Nephron progenitor cell (in vitro differentiated cells): ENCODE measurements at regions not wholly inside any gene's neighbourhood (a gene's known extent, or its start where the extent isn't known, plus 50 kb on each side); places are given as distances from the start of the nearest gene placed in this dataset.

Source experiments
- DNase-seq: peaks from one replicate; pipeline ENCODE4 v3.0.0; 2021
- H3K27ac Mint-ChIP-seq: 2 replicates; pipeline ENCODE4 v1.8.0; 2021; ENCODE audit warnings: mild to moderate bottlenecking, moderate library complexity, mixed read lengths
- H3K27me3 Mint-ChIP-seq: 2 replicates; pipeline ENCODE4 v1.8.0; 2021; ENCODE audit warnings: mild to moderate bottlenecking, low read depth, mixed read lengths; ENCODE audit not compliant: poor library complexity
- H3K36me3 Mint-ChIP-seq: 2 replicates; pipeline ENCODE4 v1.8.0; 2021; ENCODE audit warnings: low read depth, mixed read lengths
- H3K4me1 Mint-ChIP-seq: 2 replicates; pipeline ENCODE4 v1.8.0; 2021; ENCODE audit warnings: mixed read lengths
- H3K4me3 Mint-ChIP-seq: 2 replicates; pipeline ENCODE4 v1.8.0; 2021; ENCODE audit warnings: mild to moderate bottlenecking, moderate library complexity, mixed read lengths
- H3K9me3 Mint-ChIP-seq: 2 replicates; pipeline ENCODE4 v1.8.0; 2021; ENCODE audit warnings: mild to moderate bottlenecking, moderate library complexity, mixed read lengths
- TF ChIP-seq, protein P1 (sequence below): fragments of 200-600 bp; sonication (generic); IDR thresholded peaks from 2 replicates; pipeline ENCODE4 v1.5.0; 2021; ENCODE audit warnings: antibody characterized with exemption

- Mint-ChIP-seq H3K27ac (no peak overlapping the region), H3K4me1 (peaks cover 5% of the 10 kb centered on the region), H3K36me3 (no peaks in the 10 kb centered on the region), H3K4me3 (no peak overlapping the region), H3K27me3 (no peaks in the 10 kb centered on the region), H3K9me3 (no peaks in the 10 kb centered on the region)
- DNase-seq: no peak
- TF ChIP-seq, protein P1, sequence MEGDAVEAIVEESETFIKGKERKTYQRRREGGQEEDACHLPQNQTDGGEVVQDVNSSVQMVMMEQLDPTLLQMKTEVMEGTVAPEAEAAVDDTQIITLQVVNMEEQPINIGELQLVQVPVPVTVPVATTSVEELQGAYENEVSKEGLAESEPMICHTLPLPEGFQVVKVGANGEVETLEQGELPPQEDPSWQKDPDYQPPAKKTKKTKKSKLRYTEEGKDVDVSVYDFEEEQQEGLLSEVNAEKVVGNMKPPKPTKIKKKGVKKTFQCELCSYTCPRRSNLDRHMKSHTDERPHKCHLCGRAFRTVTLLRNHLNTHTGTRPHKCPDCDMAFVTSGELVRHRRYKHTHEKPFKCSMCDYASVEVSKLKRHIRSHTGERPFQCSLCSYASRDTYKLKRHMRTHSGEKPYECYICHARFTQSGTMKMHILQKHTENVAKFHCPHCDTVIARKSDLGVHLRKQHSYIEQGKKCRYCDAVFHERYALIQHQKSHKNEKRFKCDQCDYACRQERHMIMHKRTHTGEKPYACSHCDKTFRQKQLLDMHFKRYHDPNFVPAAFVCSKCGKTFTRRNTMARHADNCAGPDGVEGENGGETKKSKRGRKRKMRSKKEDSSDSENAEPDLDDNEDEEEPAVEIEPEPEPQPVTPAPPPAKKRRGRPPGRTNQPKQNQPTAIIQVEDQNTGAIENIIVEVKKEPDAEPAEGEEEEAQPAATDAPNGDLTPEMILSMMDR: no peak
These were observed 2012.5 kb upstream of the LRRTM1 start for GRCh38 chr2:82317012-82317411.

- no peak for DNase-seq
- Mint-ChIP-seq H3K27ac (no peak overlapping the region), H3K4me3 (no peak overlapping the region), H3K9me3 (no peaks in the 10 kb centered on the region), H3K4me1 (peaks cover 5% of the 10 kb centered on the region), H3K27me3 (no peaks in the 10 kb centered on the region), H3K36me3 (no peaks in the 10 kb centered on the region)
- TF ChIP-seq, protein P1: no peak
These were observed 2012.0 kb upstream of the LRRTM1 start for GRCh38 chr2:82316586-82316985.

DNA sequence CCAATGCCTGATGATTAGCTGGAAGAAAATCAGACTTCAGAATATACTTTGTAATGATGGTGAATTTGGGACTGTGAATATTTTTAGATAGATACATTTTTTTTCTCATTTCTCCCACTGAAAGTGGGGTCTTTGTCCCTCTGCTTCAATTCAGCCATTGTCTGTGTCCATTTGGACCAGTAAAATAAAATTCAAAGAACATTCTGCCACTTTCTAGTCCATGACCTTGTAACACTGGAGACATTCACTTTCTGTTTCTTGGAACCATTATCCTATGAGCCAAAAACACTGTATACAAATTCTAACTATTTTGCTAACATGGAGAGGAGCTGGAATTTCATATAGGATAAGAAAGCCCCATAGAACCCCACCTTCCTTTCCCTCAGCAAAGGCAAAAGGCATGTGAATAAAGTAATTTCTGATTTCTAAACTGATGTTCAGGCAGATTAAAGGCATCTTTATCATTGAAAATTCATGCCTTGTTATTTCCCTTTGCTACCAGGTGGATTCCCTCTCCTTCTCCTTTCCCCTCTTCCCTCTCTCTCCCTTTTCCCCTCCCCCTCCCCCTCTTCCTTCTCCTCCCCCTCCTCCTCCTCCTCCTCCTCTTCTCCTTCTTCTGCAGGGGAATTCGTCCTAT lies 2010.4 kb upstream of the LRRTM1 start:
- H3K27me3 Mint-ChIP-seq: no peaks in the 10 kb centered on the region
- no peak overlapping the region for H3K4me3 Mint-ChIP-seq
- no peaks in the 10 kb centered on the region for H3K9me3 Mint-ChIP-seq
- TF ChIP-seq, protein P1: no peak
- no peak for DNase-seq
- no peaks in the 10 kb centered on the region for H3K4me1 Mint-ChIP-seq
- no peaks in the 10 kb centered on the region for H3K36me3 Mint-ChIP-seq
- no peak overlapping the region for H3K27ac Mint-ChIP-seq

- no peaks in the 10 kb centered on the region for H3K4me1 Mint-ChIP-seq
- no peak for DNase-seq
- TF ChIP-seq, protein P1: no peak
- no peaks in the 10 kb centered on the region for H3K36me3 Mint-ChIP-seq
- H3K27ac Mint-ChIP-seq: no peak overlapping the region
- no peaks in the 10 kb centered on the region for H3K9me3 Mint-ChIP-seq
- no peaks in the 10 kb centered on the region for H3K27me3 Mint-ChIP-seq
- no peak overlapping the region for H3K4me3 Mint-ChIP-seq
These were observed 2003.0 kb upstream of the LRRTM1 start for GRCh38 chr2:82307511-82307910.

DNA sequence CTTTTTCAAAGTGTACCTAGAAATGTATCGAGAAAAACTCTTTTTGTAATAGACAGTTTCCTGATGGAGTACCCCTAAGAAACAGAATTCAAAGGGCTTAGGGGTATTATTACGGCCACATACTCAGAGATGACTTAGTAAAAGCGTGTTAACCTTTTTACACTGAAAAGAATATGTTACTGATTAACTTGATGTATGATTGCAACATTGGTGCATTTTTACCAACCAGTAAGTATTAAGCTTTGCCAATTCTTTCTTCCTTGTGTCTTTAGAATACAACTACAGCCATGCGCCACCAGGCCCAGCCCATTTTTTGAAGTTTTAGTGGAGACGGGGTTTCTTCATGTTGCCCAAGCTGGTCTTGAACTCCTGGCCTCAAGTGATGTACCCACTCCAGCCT lies 1997.0 kb upstream of the LRRTM1 start:
- Mint-ChIP-seq H3K27me3 (no peaks in the 10 kb centered on the region), H3K27ac (no peak overlapping the region), H3K4me3 (no peak overlapping the region), H3K9me3 (no peaks in the 10 kb centered on the region), H3K4me1 (no peaks in the 10 kb centered on the region), H3K36me3 (no peaks in the 10 kb centered on the region)
- DNase-seq: no peak
- TF ChIP-seq, protein P1: no peak

- Mint-ChIP-seq H3K27me3 (peaks cover 4% of the 10 kb centered on the region), H3K4me3 (no peak overlapping the region), H3K9me3 (no peaks in the 10 kb centered on the region), H3K4me1 (no peaks in the 10 kb centered on the region), H3K27ac (no peak overlapping the region), H3K36me3 (no peaks in the 10 kb centered on the region)
- TF ChIP-seq, protein P1: no peak
- no peak for DNase-seq
These were observed 1984.9 kb upstream of the LRRTM1 start for GRCh38 chr2:82289446-82289845.
